Embryonic facial prominence (tissue), 1 donor: ENCODE measurements at regions not wholly inside any gene's neighbourhood (a gene's known extent, or its start where the extent isn't known, plus 50 kb on each side); places are given as distances from the start of the nearest gene placed in this dataset.

ENCODE experiments used
- DNase-seq: peaks from one replicate; pipeline ENCODE4 v3.0.0-alpha.2; 2016; ENCODE audit errors: extremely low spot score

DNA sequence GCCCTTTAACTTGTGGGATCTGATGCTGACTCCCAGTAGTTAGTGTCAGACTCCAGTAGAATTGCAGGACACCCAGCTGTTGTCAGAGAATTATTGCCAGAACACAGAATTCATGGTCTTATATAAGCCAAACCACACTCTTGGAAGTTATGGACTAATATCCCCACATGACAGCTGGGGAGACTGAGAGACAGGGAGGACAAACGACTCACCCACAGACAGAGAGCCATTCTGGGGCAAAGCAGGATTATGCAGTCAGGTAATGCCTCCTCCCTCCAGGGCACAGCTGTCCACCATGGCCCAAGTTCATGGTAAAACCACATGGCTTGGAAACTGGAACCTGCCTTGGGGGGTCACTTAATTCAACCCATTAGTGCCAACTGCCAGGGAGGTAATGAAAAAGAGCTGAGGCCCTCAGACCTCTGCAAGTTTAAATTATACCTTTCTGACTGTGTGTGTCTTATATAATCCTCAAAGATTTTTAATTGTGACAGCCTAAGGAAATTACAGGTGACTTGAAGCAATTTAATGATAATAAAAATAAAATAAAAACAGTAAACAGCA is 299.5 kb downstream of the BUD13 start:
- no peak for DNase-seq

DNA sequence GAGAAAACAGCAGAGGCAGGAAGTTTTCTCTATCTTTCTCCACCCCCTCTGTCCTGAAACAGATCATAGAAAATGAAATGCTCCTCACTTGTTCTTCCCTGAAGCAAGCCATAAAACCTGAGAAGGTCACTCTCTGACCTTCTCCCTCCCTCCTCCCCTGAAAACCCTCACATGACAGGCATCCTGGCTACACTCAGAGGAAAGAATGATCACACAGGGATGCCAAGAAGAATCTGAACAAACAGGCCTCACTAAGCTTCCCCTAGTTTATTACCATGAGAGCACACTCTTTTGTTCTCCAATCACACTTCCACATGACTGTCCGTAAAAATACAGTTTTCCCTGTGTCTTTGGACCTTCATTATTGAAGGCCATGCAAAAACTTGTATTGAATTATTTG is 300.1 kb downstream of the BUD13 start:
- DNase-seq: no peak

DNA sequence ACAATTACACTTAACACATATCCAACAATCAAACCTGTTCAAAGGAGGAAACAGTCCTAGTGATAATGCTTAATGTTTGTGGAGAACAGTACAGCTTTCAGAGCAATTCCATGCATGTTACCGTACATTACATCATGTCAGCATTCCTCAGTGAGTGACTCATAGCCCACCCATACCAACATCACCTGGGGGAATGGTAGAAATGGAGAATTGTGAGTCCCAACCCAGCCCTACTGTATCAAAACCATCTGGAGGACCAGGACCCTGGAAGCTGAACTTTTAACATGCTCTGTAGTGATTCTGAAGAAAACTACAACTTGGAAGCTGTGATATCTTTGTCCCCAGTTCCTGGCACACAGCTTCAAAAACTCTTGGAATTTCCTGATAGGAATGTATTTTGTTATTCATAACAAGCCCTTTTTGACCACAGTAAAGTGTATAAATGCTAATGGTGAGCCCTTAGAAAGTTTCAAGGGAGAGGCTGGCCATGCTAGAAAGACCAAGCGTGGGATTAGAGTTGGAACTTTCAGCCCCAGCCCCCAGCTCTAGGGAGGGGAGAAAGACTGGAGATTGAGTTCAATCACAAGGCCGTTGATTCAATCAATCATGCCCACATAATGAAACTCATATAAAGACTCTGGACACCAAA is 301.1 kb downstream of the BUD13 start:
- no peak for DNase-seq

DNA sequence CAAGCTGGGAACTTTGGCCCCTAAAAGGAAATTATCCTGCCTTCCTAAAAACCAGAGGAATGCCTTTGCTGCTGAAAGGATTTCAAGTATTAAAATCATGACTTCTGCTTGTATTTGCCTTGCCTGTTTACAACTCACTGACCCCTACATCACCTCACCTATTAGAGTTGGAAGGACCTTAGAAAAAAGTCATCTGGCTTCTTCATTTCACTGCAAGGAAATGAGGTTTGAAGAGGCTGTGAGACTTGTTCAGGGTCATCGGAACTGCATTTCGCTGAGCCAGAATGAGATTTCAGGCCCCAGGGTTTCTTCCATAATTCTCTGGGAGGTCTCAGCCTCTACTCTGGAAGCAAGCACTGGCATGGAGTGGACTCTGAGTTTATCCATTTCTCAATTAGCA is 304.1 kb downstream of the BUD13 start:
- DNase-seq: no peak

DNA sequence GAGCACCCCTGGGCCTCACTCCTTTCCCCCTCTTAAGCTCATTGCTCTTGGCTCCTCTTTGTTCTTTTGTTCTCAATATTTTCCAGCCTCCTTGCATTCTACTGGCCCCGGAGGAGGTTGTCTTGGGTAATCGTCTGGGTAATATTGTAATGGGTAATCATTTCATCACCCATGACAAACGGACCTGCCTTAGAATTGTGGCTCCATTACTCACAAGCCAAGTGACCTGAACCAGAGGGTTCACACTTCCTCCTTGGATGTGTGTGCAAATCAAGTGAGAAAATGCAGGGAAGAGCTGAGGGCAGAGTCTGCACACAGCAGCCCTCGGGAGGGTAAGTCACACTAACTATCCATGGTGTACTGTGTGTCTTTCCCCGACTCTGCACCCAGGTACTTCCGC is 305.0 kb downstream of the BUD13 start:
- DNase-seq: no peak

DNA sequence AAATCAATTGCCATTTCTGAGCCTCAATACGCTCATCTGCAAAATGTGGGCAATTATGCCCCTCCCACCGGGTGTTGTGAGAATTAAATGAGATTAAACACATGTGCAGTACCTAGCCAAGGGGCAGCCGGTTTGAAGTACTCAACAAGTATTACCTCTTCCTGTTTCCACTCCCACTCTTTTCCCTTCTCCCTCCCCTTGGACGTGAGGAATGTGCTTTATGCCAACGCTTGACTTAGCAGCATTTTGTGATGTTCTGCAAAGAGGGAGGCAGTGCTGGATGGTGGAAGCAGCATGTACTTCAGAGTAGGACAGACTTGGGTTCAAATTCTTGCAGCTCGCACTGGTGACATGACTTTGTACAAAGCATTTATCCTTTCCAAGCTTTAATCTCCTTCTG is 306.0 kb downstream of the BUD13 start:
- no peak for DNase-seq

DNA sequence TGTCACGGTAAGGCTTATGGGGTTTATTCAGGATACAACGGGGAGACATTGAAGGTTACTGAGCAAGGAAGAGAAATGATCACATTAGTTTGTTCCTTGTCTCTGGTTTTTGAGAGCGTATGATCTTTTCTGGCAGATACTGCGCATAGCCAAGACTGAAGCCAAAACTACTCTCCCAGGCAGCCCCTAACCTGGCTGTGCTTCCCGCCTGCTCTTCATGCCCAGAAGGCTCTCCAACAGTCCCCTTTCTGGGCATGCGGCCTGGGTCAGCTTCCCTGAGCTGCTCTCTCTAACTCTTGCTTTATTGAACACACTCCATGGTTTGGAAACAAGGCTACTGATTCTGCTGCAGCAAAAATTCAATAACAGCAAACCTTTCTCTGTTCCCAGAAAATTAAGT is 306.6 kb downstream of the BUD13 start:
- no peak for DNase-seq

DNA sequence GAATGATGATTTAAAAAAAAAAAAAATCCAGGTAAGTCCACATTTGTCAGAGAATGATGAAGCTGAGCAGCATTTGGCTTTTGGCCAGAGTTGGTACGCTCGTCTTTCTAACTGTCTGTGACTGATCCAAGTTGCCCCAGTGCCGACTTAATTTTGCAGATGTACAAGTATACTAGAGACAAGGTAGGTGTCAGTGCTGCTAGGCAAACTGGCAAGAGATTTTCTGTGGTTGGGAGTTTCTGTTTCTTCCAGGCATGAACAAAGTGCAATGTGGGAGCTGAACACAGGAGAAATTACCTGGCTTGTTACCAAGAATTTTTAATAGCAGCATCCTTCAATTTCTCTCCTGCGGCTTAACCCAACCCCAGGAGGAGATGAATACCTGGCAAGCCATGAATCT is 307.7 kb downstream of the BUD13 start:
- DNase-seq: no peak

DNA sequence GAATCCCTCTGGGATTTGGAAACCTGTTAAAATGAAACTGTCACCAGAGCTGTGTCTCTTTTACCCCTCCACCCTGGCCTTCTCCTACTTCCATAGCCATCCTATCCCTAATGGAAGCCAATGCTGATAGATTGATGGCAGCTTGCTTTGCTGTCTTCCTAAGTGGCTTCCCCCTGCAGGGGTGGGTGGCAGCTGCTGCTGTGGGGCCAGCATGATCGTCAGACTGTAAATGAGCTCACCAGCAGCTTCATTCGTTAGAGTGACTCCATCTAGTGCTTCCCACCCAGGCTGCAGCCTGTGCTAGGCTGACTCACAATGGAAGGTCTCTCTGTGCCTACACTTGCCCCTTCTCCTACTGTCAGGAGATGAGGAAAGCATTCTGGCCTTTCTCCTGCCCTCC is 311.0 kb downstream of the BUD13 start:
- DNase-seq: no peak

DNA sequence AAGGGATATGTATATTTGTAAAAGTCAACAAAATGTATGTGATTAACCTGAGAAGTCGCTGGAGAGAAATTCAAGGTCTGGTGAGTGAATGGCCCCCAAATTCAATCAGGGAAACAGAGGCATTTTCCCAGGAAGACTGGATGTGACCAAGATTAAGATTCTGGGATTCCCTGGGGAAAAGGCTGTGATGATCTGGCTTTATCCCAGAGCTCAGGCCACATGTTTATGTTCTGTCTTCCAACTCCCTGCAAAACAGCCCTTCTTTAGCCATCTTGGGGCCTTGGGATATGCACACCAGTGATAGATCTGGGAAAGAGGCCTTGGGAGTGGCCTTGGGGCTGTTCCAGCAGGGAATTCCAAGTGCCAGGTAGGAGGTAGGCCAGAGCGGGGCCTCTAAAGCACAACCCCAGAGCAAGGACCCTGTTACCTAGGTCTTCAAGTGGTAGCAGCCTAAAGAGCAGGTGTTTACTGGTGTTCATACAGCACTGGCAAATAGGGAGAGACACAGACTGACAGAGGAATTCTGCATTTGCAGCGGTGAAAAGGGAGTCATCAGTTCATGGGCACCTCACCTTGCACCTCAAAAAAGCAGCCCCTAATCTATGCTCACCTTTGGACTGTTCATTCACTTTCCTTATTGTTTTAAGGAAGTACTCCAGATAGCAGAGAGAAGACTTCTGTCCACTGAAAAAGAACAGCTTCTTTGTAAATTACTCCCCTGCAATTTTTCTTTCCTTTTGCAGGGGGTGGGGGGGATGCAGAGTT is 312.4 kb downstream of the BUD13 start:
- no peak for DNase-seq

DNA sequence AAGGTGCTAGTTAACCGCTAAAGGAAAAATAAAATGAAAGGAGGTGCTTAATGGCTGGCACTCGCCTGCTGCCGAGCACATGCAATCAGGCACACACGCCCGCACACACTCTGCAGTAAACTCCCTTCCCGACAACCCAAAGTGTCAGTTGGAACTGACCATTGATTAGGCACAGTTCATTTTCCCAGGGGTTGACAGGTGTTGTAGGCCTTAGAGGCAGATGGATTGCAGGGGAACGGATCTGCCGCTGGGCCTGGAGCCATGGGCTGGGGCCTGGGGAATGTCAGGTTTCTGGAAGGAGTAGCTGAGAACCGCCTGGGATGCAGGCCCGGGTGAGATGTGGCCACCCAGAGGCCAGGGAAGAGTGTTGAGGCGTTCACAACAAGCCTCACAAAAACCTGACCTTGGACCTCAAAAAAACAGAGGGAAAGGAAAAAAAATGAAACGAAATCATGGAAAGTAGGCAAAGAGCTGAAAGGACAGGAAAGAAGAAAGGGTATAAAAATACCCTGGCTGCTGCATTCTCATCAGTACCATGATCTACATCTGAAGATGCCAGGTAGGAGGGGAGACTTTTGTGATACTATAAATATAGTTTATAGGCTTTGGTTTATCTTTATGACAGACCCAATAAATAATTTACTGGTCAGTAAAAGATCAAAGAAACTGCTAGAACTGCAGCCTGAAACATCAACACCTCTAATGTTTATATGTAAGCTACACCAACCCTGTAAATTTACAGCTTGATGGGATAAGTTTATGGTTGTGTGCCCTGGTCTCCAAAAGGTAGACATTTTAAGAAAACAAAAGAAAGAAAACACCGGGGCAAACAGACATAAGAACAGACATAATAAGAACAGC is 313.4 kb downstream of the BUD13 start:
- DNase-seq: no peak

DNA sequence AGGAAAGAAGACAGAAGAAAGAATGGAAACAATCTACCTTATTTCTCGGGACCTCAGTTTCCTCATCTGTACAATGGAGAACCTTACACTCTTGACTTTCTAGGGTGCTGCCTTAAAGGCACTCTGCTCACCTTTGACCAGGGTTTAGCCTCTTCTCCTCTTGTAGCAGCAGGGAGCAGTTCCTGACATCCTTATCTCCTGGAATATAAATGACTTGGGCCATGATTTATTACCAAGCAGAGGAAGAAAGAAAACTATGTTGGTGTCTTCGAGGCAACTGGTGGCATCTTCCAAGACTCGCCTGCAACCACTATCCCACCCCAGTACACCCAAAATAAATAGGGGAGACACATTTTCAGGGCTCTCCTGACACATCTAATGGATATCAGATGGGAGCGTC is 314.2 kb downstream of the BUD13 start:
- no peak for DNase-seq

DNA sequence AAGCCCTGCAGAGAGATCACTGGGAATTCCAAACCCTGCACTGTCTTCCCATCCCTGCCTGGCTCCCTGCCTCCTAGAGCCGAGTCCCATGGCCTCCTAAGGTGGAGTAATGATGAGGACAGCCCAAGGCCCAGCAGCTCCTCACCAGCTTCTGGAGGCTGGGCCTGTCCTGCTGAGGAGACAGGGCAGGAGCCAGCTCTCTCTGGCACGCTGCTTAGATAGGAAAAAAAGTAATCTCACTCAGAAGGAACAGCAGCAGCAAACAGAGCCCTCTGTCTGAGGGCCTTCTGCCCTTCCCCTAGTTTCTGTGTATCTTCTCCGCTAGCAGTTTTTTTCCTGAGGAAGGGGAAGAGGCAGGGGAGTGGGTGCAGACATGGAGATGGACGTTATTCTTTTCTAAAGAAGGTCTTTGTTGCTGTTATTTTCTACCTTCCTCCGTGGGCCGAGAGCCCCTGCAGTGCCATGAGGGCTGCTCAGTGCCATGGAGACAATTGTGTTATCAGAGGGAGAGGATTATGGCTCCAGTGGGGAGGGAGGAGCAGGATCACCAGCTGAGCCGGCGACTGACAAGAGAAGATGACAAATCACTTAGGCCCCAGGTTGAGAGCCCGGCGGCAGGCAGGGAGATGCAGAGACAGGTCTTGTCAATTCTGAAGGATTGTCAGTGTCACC is 315.3 kb downstream of the BUD13 start:
- DNase-seq: no peak

DNA sequence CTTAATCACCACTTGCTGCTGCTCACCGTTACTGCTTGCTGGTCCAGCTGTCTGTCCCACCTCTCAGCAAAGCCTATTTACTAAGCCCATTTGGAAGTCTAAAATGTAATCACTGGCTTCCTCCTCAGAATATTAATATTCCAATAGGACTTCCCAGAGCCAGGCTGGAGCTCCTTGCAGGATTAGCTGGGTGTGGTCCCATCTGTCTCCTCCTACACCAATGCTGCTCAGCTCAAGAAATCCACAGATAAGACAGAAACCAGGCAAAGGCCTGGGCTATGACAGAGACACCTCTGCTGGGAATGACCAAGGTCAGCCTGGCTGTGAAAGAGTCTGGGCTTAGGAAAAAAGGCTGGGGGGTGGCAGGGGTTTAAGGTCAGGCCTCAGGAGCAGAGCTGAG is 317.8 kb downstream of the BUD13 start:
- DNase-seq: no peak

DNA sequence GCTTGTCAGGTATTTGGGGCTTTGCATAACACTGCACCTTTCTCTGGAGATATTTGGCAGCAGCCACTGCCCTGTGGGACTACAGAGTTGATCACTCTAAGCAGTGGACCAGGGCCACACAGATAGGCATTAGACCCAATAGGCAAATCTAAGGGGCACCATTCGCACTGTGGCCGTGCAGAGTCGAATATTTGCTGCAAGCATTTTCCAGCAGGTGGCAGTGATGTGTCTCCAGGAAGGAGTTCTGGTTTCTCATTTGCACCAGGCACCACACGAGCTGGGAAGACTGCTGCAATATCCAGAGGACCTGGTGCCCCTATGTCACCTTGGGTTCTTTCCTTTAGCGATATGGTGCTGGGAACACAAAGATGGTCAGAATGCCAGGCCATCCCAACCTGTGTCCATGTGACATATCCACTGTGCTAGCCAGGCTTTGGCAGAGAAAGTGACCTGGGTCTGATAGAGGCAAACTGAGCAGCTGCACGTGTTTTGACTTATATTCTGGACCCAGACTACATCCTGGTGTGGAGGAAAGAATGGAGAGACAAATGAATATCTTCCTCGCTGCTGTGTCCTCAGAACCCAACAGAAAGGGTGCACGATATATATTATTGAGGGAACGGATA is 318.7 kb downstream of the BUD13 start:
- no peak for DNase-seq

DNA sequence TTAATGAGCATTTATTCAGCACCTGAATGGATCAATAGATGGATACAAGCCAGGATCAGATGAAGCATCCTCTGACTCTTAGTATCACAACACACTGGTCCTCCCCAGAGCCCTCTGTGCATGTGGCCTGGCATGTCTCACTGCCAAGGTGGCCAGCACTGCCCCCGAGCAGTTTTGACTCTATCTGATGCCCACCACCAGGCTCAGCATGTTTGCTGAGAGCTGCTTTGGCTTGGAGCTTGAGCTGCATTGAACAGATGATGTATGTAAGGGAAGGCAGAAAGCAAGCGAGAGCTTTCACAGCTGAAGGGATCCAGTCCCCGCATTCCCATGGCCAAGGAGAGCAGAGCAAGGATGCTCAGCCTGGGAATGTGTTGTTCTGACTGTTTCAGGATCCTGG is 320.3 kb downstream of the BUD13 start:
- no peak for DNase-seq

DNA sequence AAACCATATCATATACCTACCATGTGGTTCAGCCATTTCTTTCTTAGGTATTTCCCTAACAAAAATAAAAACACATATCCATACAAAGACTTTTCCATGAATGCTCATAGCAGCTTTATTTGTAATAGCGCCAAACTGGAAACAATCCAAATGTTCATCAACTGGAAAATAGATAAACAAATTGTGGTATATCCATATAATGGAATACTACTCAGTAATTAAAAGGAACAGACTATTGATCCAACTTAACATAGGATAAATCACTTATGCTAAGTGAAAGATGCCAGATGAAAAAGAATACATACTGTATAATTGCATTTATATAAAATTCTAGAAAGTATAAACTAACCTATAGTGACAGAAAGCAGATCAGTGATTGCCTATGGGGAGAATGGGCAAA is 323.3 kb downstream of the BUD13 start:
- no peak for DNase-seq

DNA sequence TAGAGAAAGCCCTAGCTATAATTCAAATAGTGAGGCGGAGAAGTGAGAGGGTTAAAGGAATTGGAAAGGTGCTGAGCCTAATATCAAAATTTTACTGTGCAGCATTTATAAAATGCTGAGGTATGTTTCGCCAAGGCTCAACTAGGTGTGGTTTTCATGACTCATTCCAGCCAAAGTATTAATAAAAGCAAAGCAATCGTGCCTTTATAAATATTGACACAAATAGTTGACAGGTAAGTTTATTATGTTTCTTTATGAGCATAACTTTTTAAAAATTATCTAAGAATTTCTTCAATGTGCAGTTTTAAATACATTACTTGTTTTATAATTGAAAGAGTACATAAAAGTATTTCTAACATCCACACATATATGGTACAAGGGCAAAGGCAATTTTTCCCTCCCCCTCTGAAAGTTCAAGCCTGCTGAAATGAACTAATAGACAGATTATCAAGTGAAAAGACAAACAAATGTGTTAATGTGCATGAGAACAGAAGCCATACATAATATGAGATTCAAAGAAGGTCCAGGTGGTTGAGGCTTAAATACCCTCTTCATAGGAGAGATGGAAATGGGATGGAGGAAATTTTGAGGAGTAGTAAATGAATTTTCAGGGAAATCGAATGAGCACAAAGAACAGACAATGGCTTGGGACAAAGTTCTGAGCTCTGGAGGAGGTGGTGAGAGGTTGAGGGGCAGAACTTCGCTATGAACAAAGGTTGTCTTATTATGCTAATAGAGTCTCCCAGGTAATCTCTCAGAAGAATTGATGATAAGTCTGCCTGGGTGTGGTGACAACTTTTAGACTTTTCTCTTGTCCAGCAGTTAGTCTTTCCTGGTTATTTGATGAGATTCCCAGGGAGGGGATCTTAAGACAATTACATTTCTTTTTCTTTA is 326.5 kb downstream of the BUD13 start:
- no peak for DNase-seq

DNA sequence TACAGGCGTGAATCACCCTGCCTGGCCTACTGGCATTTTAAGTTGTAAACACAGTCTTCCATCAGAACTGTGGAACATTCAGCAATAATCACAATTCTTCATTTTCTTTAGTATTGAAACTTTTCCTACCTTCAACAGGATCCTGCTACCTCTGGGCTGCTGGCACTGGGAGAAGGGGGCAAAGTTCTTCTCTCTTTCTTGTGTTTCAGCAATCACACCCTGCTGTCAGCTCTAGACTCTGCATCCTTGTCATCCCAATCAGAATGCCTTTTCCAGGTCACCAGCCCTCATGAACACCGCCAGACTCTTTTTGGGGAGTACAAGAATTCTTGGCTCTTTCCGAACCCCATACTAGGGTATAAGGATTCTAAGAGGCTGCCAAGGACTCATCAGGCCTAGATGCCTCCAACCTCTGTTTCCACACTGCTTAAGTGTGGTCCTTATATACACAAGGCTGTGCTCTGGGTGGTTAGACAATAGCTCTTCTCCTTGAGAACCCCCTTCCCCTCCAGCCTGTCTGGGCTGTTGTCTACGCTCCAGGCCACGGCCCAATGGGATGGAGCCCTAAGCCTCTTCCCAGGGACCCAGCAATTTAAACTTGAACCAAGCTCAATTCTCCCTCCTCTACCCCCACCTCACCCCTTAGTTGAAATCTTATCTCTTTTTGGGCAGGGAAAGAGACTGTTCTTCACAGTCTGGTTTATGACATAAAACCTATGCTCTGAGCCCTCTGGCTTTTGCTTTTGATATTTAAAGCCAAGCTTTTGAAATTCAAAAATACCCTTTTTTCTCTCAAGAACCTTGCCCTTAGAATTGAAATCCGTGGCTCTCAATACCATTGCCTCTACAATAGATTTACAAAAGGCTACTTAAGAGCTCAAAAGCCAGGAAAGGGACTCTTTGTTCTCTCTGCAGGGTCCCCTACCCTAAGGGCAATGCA is 327.4 kb downstream of the BUD13 start:
- DNase-seq: no peak
